ENCODE measurements at regions not wholly inside any gene's neighbourhood (a gene's known extent, or its start where the extent isn't known, plus 50 kb on each side); places are given as distances from the start of the nearest gene placed in this dataset.

- CTCF ChIA-PET: no interaction called here
- Histone ChIP-seq H3K27ac (ENCODE audit: low read depth, low read length) (no peak overlapping the region), H3K27me3 (ENCODE audit: control insufficient read depth, insufficient read depth, low read length) (no peaks in the 10 kb centered on the region), H3K4me3 (ENCODE audit: low read depth, low read length) (no peak overlapping the region), H3K9me3 (ENCODE audit: control insufficient read depth, insufficient read depth, low read length) (peaks cover 5% of the 10 kb centered on the region; the same call in 1 of the 2 replicates)
- POLR2A ChIA-PET: no interaction called here
- no peak for DNase-seq (ENCODE audit: low read depth, low spot score)
- TF ChIP-seq, protein P1, sequence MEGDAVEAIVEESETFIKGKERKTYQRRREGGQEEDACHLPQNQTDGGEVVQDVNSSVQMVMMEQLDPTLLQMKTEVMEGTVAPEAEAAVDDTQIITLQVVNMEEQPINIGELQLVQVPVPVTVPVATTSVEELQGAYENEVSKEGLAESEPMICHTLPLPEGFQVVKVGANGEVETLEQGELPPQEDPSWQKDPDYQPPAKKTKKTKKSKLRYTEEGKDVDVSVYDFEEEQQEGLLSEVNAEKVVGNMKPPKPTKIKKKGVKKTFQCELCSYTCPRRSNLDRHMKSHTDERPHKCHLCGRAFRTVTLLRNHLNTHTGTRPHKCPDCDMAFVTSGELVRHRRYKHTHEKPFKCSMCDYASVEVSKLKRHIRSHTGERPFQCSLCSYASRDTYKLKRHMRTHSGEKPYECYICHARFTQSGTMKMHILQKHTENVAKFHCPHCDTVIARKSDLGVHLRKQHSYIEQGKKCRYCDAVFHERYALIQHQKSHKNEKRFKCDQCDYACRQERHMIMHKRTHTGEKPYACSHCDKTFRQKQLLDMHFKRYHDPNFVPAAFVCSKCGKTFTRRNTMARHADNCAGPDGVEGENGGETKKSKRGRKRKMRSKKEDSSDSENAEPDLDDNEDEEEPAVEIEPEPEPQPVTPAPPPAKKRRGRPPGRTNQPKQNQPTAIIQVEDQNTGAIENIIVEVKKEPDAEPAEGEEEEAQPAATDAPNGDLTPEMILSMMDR (IDR thresholded peaks at IDR 0.05; ENCODE audit: low read depth, low read length): no peak
Measured at GRCh38 chr2:129277585-129277981, 701.9 kb upstream of the RAB6C start.

GRCh38 chr2:129281791-129282530, 697.5 kb upstream of the RAB6C start:
- CTCF ChIA-PET: no interaction called here
- no peak for DNase-seq (ENCODE audit: low read depth, low spot score)
- Histone ChIP-seq H3K4me3 (ENCODE audit: low read depth, low read length) (no peak overlapping the region), H3K27me3 (ENCODE audit: control insufficient read depth, insufficient read depth, low read length) (no peaks in the 10 kb centered on the region), H3K27ac (ENCODE audit: low read depth, low read length) (no peak overlapping the region), H3K9me3 (ENCODE audit: control insufficient read depth, insufficient read depth, low read length) (peaks cover 11% of the 10 kb centered on the region)
- POLR2A ChIA-PET: no interaction called here
- TF ChIP-seq, protein P1 (IDR thresholded peaks at IDR 0.05; ENCODE audit: low read depth, low read length): no peak

GRCh38 chr2:129285012-129285411, 694.5 kb upstream of the RAB6C start:
- ChIA-PET CTCF (no interaction called here), POLR2A (no interaction called here)
- TF ChIP-seq, protein P1 (IDR thresholded peaks at IDR 0.05; ENCODE audit: low read depth, low read length): no peak
- Histone ChIP-seq H3K4me3 (ENCODE audit: low read depth, low read length) (no peak overlapping the region), H3K27me3 (ENCODE audit: control insufficient read depth, insufficient read depth, low read length) (no peaks in the 10 kb centered on the region), H3K27ac (ENCODE audit: low read depth, low read length) (no peak overlapping the region), H3K9me3 (ENCODE audit: control insufficient read depth, insufficient read depth, low read length) (peaks cover 7% of the 10 kb centered on the region)
- no peak for DNase-seq (ENCODE audit: low read depth, low spot score)

- Histone ChIP-seq H3K27ac (ENCODE audit: low read depth, low read length) (no peak overlapping the region), H3K27me3 (ENCODE audit: control insufficient read depth, insufficient read depth, low read length) (no peaks in the 10 kb centered on the region), H3K4me3 (ENCODE audit: low read depth, low read length) (no peak overlapping the region), H3K9me3 (ENCODE audit: control insufficient read depth, insufficient read depth, low read length) (peaks cover 8% of the 10 kb centered on the region; the same call in 1 of the 2 replicates)
- ChIA-PET POLR2A (no interaction called here), CTCF (no interaction called here)
- TF ChIP-seq, protein P1 (IDR thresholded peaks at IDR 0.05; ENCODE audit: low read depth, low read length): no peak
- DNase-seq (ENCODE audit: low read depth, low spot score): no peak
Measured at GRCh38 chr2:129293326-129293725, 686.1 kb upstream of the RAB6C start.

- ChIA-PET CTCF (no interaction called here), POLR2A (no interaction called here)
- TF ChIP-seq, protein P1 (IDR thresholded peaks at IDR 0.05; ENCODE audit: low read depth, low read length): no peak
- Histone ChIP-seq H3K4me3 (ENCODE audit: low read depth, low read length) (no peak overlapping the region), H3K27ac (ENCODE audit: low read depth, low read length) (no peak overlapping the region), H3K9me3 (ENCODE audit: control insufficient read depth, insufficient read depth, low read length) (peaks cover 29% of the 10 kb centered on the region), H3K27me3 (ENCODE audit: control insufficient read depth, insufficient read depth, low read length) (no peaks in the 10 kb centered on the region)
- no peak for DNase-seq (ENCODE audit: low read depth, low spot score)
Measured at GRCh38 chr2:129296396-129296795, 683.1 kb upstream of the RAB6C start.

Measured in AG04450 (cell line).